ENCODE measurements at regions not wholly inside any gene's neighbourhood (a gene's known extent, or its start where the extent isn't known, plus 50 kb on each side); places are given as distances from the start of the nearest gene placed in this dataset.

GRCh38 chr4:82063017-82063416 lies 310.8 kb downstream of the HNRNPD start:
- H3K4me2 ChIP-seq (ENCODE audit: low read length) = no peak overlapping the region
- no peak overlapping the region for H3K4me3 ChIP-seq (ENCODE audit: low read length)
- H2BK5ac ChIP-seq (ENCODE audit: low read length) = no peak overlapping the region
- no peak overlapping the region for H3K4ac ChIP-seq (ENCODE audit: low read depth, low read length)
- H3K27me3 ChIP-seq (ENCODE audit: insufficient read depth, low read length, poor library complexity) = no peaks in the 10 kb centered on the region
- no peak overlapping the region for H3K18ac ChIP-seq (ENCODE audit: low read length)
- no CpG with 5 or more reads among the region's 1 CpG for WGBS (ENCODE audit: extremely low coverage, insufficient coverage, low lambda C conversion rate)
- H3K79me1 ChIP-seq (ENCODE audit: low read length) = no peaks in the 10 kb centered on the region
- no peak overlapping the region for H2BK15ac ChIP-seq (replicated peaks; ENCODE audit: low read depth)
- no peaks in the 10 kb centered on the region for H3K4me1 ChIP-seq (ENCODE audit: control insufficient read depth, low read depth, low read length)
- no peak overlapping the region for H3K9ac ChIP-seq (ENCODE audit: low read length)
- no peak overlapping the region for H4K8ac ChIP-seq (ENCODE audit: low read depth, low read length)
- H3K79me2 ChIP-seq (ENCODE audit: control insufficient read depth, insufficient read depth, low read length) = no peaks in the 10 kb centered on the region
- no peak overlapping the region for H4K5ac ChIP-seq (ENCODE audit: low read length)
- no peak overlapping the region for H3K27ac ChIP-seq (ENCODE audit: low read depth, low read length)
- H2AK5ac ChIP-seq (ENCODE audit: low read length) = no peak overlapping the region
- no peaks in the 10 kb centered on the region for H3K36me3 ChIP-seq (ENCODE audit: control insufficient read depth, insufficient read depth, low read length)
- H3K56ac ChIP-seq (ENCODE audit: low read length) = no peak overlapping the region
- H2BK120ac ChIP-seq (ENCODE audit: low read depth, low read length) = no peak overlapping the region
- DNase-seq = no peak
- no peak overlapping the region for H3K23ac ChIP-seq (ENCODE audit: low read length)

- no peak overlapping the region for H4K8ac ChIP-seq (ENCODE audit: low read depth, low read length)
- H3K27me3 ChIP-seq (ENCODE audit: insufficient read depth, low read length, poor library complexity) = no peaks in the 10 kb centered on the region
- H3K56ac ChIP-seq (ENCODE audit: low read length) = no peak overlapping the region
- H3K79me1 ChIP-seq (ENCODE audit: low read length) = no peaks in the 10 kb centered on the region
- DNase-seq = no peak
- no peak overlapping the region for H3K23ac ChIP-seq (ENCODE audit: low read length)
- H2AK5ac ChIP-seq (ENCODE audit: low read length) = no peak overlapping the region
- H3K4me3 ChIP-seq (ENCODE audit: low read length) = no peak overlapping the region
- no peaks in the 10 kb centered on the region for H3K79me2 ChIP-seq (ENCODE audit: control insufficient read depth, insufficient read depth, low read length)
- no peak overlapping the region for H3K9ac ChIP-seq (ENCODE audit: low read length)
- WGBS (ENCODE audit: extremely low coverage, insufficient coverage, low lambda C conversion rate) = no CpG with 5 or more reads among the region's 1 CpG
- no peak overlapping the region for H3K4me2 ChIP-seq (ENCODE audit: low read length)
- no peak overlapping the region for H3K4ac ChIP-seq (ENCODE audit: low read depth, low read length)
- H3K27ac ChIP-seq (ENCODE audit: low read depth, low read length) = no peak overlapping the region
- H4K5ac ChIP-seq (ENCODE audit: low read length) = no peak overlapping the region
- no peaks in the 10 kb centered on the region for H3K4me1 ChIP-seq (ENCODE audit: control insufficient read depth, low read depth, low read length)
- H2BK5ac ChIP-seq (ENCODE audit: low read length) = no peak overlapping the region
- no peaks in the 10 kb centered on the region for H3K36me3 ChIP-seq (ENCODE audit: control insufficient read depth, insufficient read depth, low read length)
- no peak overlapping the region for H3K18ac ChIP-seq (ENCODE audit: low read length)
- no peak overlapping the region for H2BK120ac ChIP-seq (ENCODE audit: low read depth, low read length)
- H2BK15ac ChIP-seq (replicated peaks; ENCODE audit: low read depth) = no peak overlapping the region
These were observed 315.7 kb downstream of the HNRNPD start for GRCh38 chr4:82057990-82058544.

GRCh38 chr4:82055156-82055555 lies 318.6 kb downstream of the HNRNPD start:
- Histone ChIP-seq H3K79me2 (ENCODE audit: control insufficient read depth, insufficient read depth, low read length) (no peaks in the 10 kb centered on the region), H3K79me1 (ENCODE audit: low read length) (no peaks in the 10 kb centered on the region), H3K23ac (ENCODE audit: low read length) (no peak overlapping the region), H3K27ac (ENCODE audit: low read depth, low read length) (no peak overlapping the region), H3K4me2 (ENCODE audit: low read length) (no peak overlapping the region), H3K9ac (ENCODE audit: low read length) (no peak overlapping the region), H3K4ac (ENCODE audit: low read depth, low read length) (no peak overlapping the region), H2AK5ac (ENCODE audit: low read length) (no peak overlapping the region), H3K18ac (ENCODE audit: low read length) (no peak overlapping the region), H2BK120ac (ENCODE audit: low read depth, low read length) (no peak overlapping the region), H2BK5ac (ENCODE audit: low read length) (no peak overlapping the region), H3K4me1 (ENCODE audit: control insufficient read depth, low read depth, low read length) (no peaks in the 10 kb centered on the region), H4K5ac (ENCODE audit: low read length) (no peak overlapping the region), H3K4me3 (ENCODE audit: low read length) (no peak overlapping the region), H3K56ac (ENCODE audit: low read length) (no peak overlapping the region), H4K8ac (ENCODE audit: low read depth, low read length) (no peak overlapping the region), H2BK15ac (replicated peaks; ENCODE audit: low read depth) (no peak overlapping the region), H3K27me3 (ENCODE audit: insufficient read depth, low read length, poor library complexity) (no peaks in the 10 kb centered on the region), H3K36me3 (ENCODE audit: control insufficient read depth, insufficient read depth, low read length) (no peaks in the 10 kb centered on the region)
- no peak for DNase-seq
- no CpG with 5 or more reads among the region's 1 CpG for WGBS (ENCODE audit: extremely low coverage, insufficient coverage, low lambda C conversion rate)

- Histone ChIP-seq H3K79me1 (ENCODE audit: low read length) (no peaks in the 10 kb centered on the region), H3K27ac (ENCODE audit: low read depth, low read length) (no peak overlapping the region), H3K4me1 (ENCODE audit: control insufficient read depth, low read depth, low read length) (no peaks in the 10 kb centered on the region), H2BK15ac (replicated peaks; ENCODE audit: low read depth) (no peak overlapping the region), H2AK5ac (ENCODE audit: low read length) (no peak overlapping the region), H2BK120ac (ENCODE audit: low read depth, low read length) (no peak overlapping the region), H3K9ac (ENCODE audit: low read length) (no peak overlapping the region), H3K4me3 (ENCODE audit: low read length) (no peak overlapping the region), H3K79me2 (ENCODE audit: control insufficient read depth, insufficient read depth, low read length) (no peaks in the 10 kb centered on the region), H2BK5ac (ENCODE audit: low read length) (no peak overlapping the region), H3K18ac (ENCODE audit: low read length) (no peak overlapping the region), H4K5ac (ENCODE audit: low read length) (no peak overlapping the region), H4K8ac (ENCODE audit: low read depth, low read length) (no peak overlapping the region), H3K56ac (ENCODE audit: low read length) (no peak overlapping the region), H3K27me3 (ENCODE audit: insufficient read depth, low read length, poor library complexity) (no peaks in the 10 kb centered on the region), H3K36me3 (ENCODE audit: control insufficient read depth, insufficient read depth, low read length) (no peaks in the 10 kb centered on the region), H3K4me2 (ENCODE audit: low read length) (no peak overlapping the region), H3K23ac (ENCODE audit: low read length) (no peak overlapping the region), H3K4ac (ENCODE audit: low read depth, low read length) (no peak overlapping the region)
- no peak for DNase-seq
- no CpG with 5 or more reads among the region's 2 CpGs for WGBS (ENCODE audit: extremely low coverage, insufficient coverage, low lambda C conversion rate)
These were observed 320.4 kb downstream of the HNRNPD start for GRCh38 chr4:82053396-82053795.

- Histone ChIP-seq H3K27me3 (ENCODE audit: insufficient read depth, low read length, poor library complexity) (no peaks in the 10 kb centered on the region), H3K4ac (ENCODE audit: low read depth, low read length) (no peak overlapping the region)
- no CpG with 5 or more reads among the region's 2 CpGs for WGBS (ENCODE audit: extremely low coverage, insufficient coverage, low lambda C conversion rate)
These were observed 323.0 kb downstream of the HNRNPD start for GRCh38 chr4:82050796-82051195.

GRCh38 chr4:82049294-82049693 lies 324.5 kb downstream of the HNRNPD start:
- H3K79me1 ChIP-seq (ENCODE audit: low read length) = no peaks in the 10 kb centered on the region

More at GRCh38 chr4:82050796-82051195, 323.0 kb downstream of the HNRNPD start:
- Histone ChIP-seq H3K79me2 (ENCODE audit: control insufficient read depth, insufficient read depth, low read length) (no peaks in the 10 kb centered on the region), H4K5ac (ENCODE audit: low read length) (no peak overlapping the region), H3K4me3 (ENCODE audit: low read length) (no peak overlapping the region), H3K4me1 (ENCODE audit: control insufficient read depth, low read depth, low read length) (no peaks in the 10 kb centered on the region), H3K79me1 (ENCODE audit: low read length) (no peaks in the 10 kb centered on the region), H2AK5ac (ENCODE audit: low read length) (no peak overlapping the region), H3K18ac (ENCODE audit: low read length) (no peak overlapping the region), H3K36me3 (ENCODE audit: control insufficient read depth, insufficient read depth, low read length) (no peaks in the 10 kb centered on the region), H3K4me2 (ENCODE audit: low read length) (no peak overlapping the region), H3K27ac (ENCODE audit: low read depth, low read length) (no peak overlapping the region), H2BK15ac (replicated peaks; ENCODE audit: low read depth) (no peak overlapping the region), H3K23ac (ENCODE audit: low read length) (no peak overlapping the region), H3K9ac (ENCODE audit: low read length) (no peak overlapping the region), H4K8ac (ENCODE audit: low read depth, low read length) (no peak overlapping the region), H2BK120ac (ENCODE audit: low read depth, low read length) (no peak overlapping the region), H2BK5ac (ENCODE audit: low read length) (no peak overlapping the region), H3K56ac (ENCODE audit: low read length) (no peak overlapping the region)
- DNase-seq = no peak

More at GRCh38 chr4:82049294-82049693, 324.5 kb downstream of the HNRNPD start:
- DNase-seq = no peak
- Histone ChIP-seq H2BK15ac (replicated peaks; ENCODE audit: low read depth) (no peak overlapping the region), H3K18ac (ENCODE audit: low read length) (no peak overlapping the region), H2BK120ac (ENCODE audit: low read depth, low read length) (no peak overlapping the region), H3K23ac (ENCODE audit: low read length) (no peak overlapping the region), H3K4me1 (ENCODE audit: control insufficient read depth, low read depth, low read length) (no peaks in the 10 kb centered on the region), H3K4me3 (ENCODE audit: low read length) (no peak overlapping the region), H3K79me2 (ENCODE audit: control insufficient read depth, insufficient read depth, low read length) (no peaks in the 10 kb centered on the region), H3K36me3 (ENCODE audit: control insufficient read depth, insufficient read depth, low read length) (no peaks in the 10 kb centered on the region), H3K27ac (ENCODE audit: low read depth, low read length) (no peak overlapping the region), H4K5ac (ENCODE audit: low read length) (no peak overlapping the region), H3K4me2 (ENCODE audit: low read length) (no peak overlapping the region), H3K56ac (ENCODE audit: low read length) (no peak overlapping the region), H2BK5ac (ENCODE audit: low read length) (no peak overlapping the region), H3K4ac (ENCODE audit: low read depth, low read length) (no peak overlapping the region), H2AK5ac (ENCODE audit: low read length) (no peak overlapping the region), H3K9ac (ENCODE audit: low read length) (no peak overlapping the region), H3K27me3 (ENCODE audit: insufficient read depth, low read length, poor library complexity) (no peaks in the 10 kb centered on the region), H4K8ac (ENCODE audit: low read depth, low read length) (no peak overlapping the region)
- WGBS (ENCODE audit: extremely low coverage, insufficient coverage, low lambda C conversion rate) = no CpG with 5 or more reads among the region's 1 CpG

Data from mesendoderm (in vitro differentiated cells).